ENCODE measurements at regions not wholly inside any gene's neighbourhood (a gene's known extent, or its start where the extent isn't known, plus 50 kb on each side); places are given as distances from the start of the nearest gene placed in this dataset.

DNA sequence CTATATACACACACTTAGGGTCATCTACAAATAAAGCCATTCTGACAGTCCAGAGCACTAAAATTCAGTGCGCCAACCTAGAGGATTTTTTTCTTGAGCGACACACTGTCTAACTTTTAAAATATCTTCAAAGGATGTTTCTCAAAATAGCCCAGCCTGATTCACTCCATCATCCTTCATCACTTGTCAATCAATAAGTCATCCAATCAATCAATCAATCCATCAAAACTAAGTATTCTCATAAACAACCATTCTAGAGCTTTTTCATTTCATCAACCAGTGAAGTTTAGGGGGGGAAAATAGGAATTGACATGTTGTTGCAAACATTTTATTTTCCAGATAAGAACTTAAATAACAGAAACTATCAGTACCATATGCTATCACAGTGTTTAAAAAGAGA, 183.2 kb downstream of the HDGFL1 start:
- TF ChIP-seq, protein P1, sequence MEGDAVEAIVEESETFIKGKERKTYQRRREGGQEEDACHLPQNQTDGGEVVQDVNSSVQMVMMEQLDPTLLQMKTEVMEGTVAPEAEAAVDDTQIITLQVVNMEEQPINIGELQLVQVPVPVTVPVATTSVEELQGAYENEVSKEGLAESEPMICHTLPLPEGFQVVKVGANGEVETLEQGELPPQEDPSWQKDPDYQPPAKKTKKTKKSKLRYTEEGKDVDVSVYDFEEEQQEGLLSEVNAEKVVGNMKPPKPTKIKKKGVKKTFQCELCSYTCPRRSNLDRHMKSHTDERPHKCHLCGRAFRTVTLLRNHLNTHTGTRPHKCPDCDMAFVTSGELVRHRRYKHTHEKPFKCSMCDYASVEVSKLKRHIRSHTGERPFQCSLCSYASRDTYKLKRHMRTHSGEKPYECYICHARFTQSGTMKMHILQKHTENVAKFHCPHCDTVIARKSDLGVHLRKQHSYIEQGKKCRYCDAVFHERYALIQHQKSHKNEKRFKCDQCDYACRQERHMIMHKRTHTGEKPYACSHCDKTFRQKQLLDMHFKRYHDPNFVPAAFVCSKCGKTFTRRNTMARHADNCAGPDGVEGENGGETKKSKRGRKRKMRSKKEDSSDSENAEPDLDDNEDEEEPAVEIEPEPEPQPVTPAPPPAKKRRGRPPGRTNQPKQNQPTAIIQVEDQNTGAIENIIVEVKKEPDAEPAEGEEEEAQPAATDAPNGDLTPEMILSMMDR (IDR thresholded peaks at IDR 0.05): no peak
- TF ChIP-seq POLR2A (IDR thresholded peaks at IDR 0.05; ENCODE audit: low read depth) (no peak), EP300 (IDR thresholded peaks at IDR 0.05) (no peak)

Measured in esophagus muscularis mucosa (tissue), 4 donors.